ENCODE measurements at regions not wholly inside any gene's neighbourhood (a gene's known extent, or its start where the extent isn't known, plus 50 kb on each side); places are given as distances from the start of the nearest gene placed in this dataset.
A peak's percentile ranks its signal among the peaks of the same experiment; 100 is the strongest.

GRCh38 chr16:73356401-73357079 lies 308.6 kb upstream of the ZFHX3 start:
- Histone ChIP-seq H3K9me3 (no peaks in the 10 kb centered on the region), H3K4me1 (peaks cover 0 to 2% (median 0%) of the 10 kb centered on the region in 4 donors), H3K27me3 (peaks cover 0 to 15% of the 10 kb centered on the region in 2 donors), H3K4me3 (no peak overlapping the region), H3K27ac (no peak overlapping the region), H3K36me3 (no peaks in the 10 kb centered on the region)
- ATAC-seq (no peak), DNase-seq (no peak)
- no peak for TF ChIP-seq POLR2A (IDR thresholded peaks at IDR 0.05)
- TF ChIP-seq CTCF (IDR thresholded peaks at IDR 0.05) = no peak
- 74% methylated on average over 9 of the region's 13 CpGs for WGBS (ENCODE audit: insufficient coverage, low coverage, low lambda C conversion rate, missing lambda C conversion rate)
- intact Hi-C loops (cut with DNase I) = no loop called here

- H3K9me3 ChIP-seq = no peaks in the 10 kb centered on the region
- DNase-seq = no peak
- WGBS (ENCODE audit: insufficient coverage, low coverage, low lambda C conversion rate, missing lambda C conversion rate) = 71% methylated on average over 5 of the region's 10 CpGs
- H3K36me3 ChIP-seq = no peaks in the 10 kb centered on the region
- no peak for ATAC-seq
- peaks cover 0 to 15% of the 10 kb centered on the region in 2 donors for H3K27me3 ChIP-seq
- intact Hi-C loops (cut with DNase I) = no loop called here
- TF ChIP-seq CTCF (IDR thresholded peaks at IDR 0.05) (no peak), POLR2A (IDR thresholded peaks at IDR 0.05) (no peak)
- H3K4me1 ChIP-seq = peaks cover 0 to 6% (median 0%) of the 10 kb centered on the region in 4 donors
- no peak overlapping the region for H3K27ac ChIP-seq
- no peak overlapping the region for H3K4me3 ChIP-seq
Observed at GRCh38 chr16:73355981-73356380, 308.1 kb upstream of the ZFHX3 start.

GRCh38 chr16:73354434-73354833 lies 306.5 kb upstream of the ZFHX3 start:
- DNase-seq (no peak), ATAC-seq (no peak)
- H3K9me3 ChIP-seq = no peaks in the 10 kb centered on the region
- no peak overlapping the region for H3K4me3 ChIP-seq
- 36% methylated on average over 6 of the region's 10 CpGs for WGBS (ENCODE audit: insufficient coverage, low coverage, low lambda C conversion rate, missing lambda C conversion rate)
- H3K4me1 ChIP-seq = peaks cover 0 to 6% (median 0%) of the 10 kb centered on the region in 4 donors
- TF ChIP-seq CTCF (IDR thresholded peaks at IDR 0.05) (no peak), POLR2A (IDR thresholded peaks at IDR 0.05) (no peak)
- intact Hi-C loops (cut with DNase I) = no loop called here
- peaks cover 0 to 15% of the 10 kb centered on the region in 2 donors for H3K27me3 ChIP-seq
- H3K27ac ChIP-seq = no peak overlapping the region
- no peaks in the 10 kb centered on the region for H3K36me3 ChIP-seq

- TF ChIP-seq CTCF (IDR thresholded peaks at IDR 0.05) = no peak
- TF ChIP-seq POLR2A (IDR thresholded peaks at IDR 0.05) = no peak
- 23% methylated on average over 15 of the region's 18 CpGs for WGBS (ENCODE audit: insufficient coverage, low coverage, low lambda C conversion rate, missing lambda C conversion rate)
- Histone ChIP-seq H3K27ac (no peak overlapping the region), H3K4me1 (peaks cover 0 to 6% (median 0%) of the 10 kb centered on the region in 4 donors), H3K27me3 (peaks cover 0 to 12% of the 10 kb centered on the region in 2 donors), H3K9me3 (no peaks in the 10 kb centered on the region), H3K4me3 (no peak overlapping the region), H3K36me3 (no peaks in the 10 kb centered on the region)
- intact Hi-C loops (cut with DNase I) = no loop called here
- peak; percentile 86 to 98 (median 92) for ATAC-seq
- DNase-seq = peak; percentile 56 to 78 (median 73)
Observed at GRCh38 chr16:73350707-73351452, 303.0 kb upstream of the ZFHX3 start.

All from right lobe of liver (tissue), 6 donors.